ENCODE measurements at regions not wholly inside any gene's neighbourhood (a gene's known extent, or its start where the extent isn't known, plus 50 kb on each side); places are given as distances from the start of the nearest gene placed in this dataset.

DNA sequence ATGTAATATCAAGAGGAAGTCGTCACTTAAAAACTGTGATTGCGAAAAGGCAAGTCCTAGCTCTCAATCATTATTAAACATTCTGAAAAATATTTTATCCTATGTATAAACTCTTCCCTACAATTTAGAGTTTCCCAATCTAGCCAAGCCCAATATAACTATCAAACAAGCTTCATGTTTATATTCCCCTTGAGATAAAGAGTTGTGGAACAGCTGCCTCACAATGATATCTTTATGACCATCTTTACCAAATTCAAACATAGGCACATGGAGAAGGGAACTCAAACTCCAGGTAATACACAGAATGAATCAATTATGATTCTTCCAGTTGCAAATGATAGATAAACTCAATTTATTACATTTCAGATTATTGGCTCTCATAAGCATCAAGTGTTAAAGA is 1468.7 kb downstream of the EFNA5 start:
- TF ChIP-seq, protein P1, sequence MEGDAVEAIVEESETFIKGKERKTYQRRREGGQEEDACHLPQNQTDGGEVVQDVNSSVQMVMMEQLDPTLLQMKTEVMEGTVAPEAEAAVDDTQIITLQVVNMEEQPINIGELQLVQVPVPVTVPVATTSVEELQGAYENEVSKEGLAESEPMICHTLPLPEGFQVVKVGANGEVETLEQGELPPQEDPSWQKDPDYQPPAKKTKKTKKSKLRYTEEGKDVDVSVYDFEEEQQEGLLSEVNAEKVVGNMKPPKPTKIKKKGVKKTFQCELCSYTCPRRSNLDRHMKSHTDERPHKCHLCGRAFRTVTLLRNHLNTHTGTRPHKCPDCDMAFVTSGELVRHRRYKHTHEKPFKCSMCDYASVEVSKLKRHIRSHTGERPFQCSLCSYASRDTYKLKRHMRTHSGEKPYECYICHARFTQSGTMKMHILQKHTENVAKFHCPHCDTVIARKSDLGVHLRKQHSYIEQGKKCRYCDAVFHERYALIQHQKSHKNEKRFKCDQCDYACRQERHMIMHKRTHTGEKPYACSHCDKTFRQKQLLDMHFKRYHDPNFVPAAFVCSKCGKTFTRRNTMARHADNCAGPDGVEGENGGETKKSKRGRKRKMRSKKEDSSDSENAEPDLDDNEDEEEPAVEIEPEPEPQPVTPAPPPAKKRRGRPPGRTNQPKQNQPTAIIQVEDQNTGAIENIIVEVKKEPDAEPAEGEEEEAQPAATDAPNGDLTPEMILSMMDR (conservative IDR thresholded peaks at IDR 0.05 in 1 of 2, IDR thresholded peaks at IDR 0.05 in 1 of 2; ENCODE audit: extremely low read depth in 1 of 2, insufficient read depth in 1 of 2, low read depth in 1 of 2, low read length in 2 of 2), result no peak
- no peak for TF ChIP-seq EZH2 (IDR thresholded peaks at IDR 0.05; ENCODE audit: borderline replicate concordance, low read length)

Measured in mammary epithelial cell (primary cell).